ENCODE measurements at regions not wholly inside any gene's neighbourhood (a gene's known extent, or its start where the extent isn't known, plus 50 kb on each side); places are given as distances from the start of the nearest gene placed in this dataset.

DNA sequence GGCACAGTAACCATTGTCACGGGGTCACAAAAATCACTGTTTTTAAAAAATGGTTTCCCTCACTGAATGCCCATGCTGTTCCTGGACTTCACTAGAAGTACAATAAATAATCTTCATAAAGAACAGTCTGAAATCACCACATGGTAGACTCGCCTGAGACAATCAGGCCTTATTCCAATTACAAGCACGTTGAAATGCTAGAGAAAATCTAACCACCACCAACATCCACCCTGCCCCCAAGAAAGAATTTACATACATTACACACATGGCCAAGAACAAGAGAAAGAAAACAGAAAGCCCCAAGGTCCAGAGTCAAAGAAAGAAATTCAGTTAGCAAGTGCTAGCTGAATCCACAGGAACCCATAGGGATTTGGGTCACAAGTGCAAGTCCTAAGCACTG lies 107.0 kb upstream of the ERG start:
- H3K27me3 ChIP-seq (ENCODE audit: control insufficient read depth, insufficient read depth, low read length) = peaks cover 2% of the 10 kb centered on the region
- TF ChIP-seq, protein P1, sequence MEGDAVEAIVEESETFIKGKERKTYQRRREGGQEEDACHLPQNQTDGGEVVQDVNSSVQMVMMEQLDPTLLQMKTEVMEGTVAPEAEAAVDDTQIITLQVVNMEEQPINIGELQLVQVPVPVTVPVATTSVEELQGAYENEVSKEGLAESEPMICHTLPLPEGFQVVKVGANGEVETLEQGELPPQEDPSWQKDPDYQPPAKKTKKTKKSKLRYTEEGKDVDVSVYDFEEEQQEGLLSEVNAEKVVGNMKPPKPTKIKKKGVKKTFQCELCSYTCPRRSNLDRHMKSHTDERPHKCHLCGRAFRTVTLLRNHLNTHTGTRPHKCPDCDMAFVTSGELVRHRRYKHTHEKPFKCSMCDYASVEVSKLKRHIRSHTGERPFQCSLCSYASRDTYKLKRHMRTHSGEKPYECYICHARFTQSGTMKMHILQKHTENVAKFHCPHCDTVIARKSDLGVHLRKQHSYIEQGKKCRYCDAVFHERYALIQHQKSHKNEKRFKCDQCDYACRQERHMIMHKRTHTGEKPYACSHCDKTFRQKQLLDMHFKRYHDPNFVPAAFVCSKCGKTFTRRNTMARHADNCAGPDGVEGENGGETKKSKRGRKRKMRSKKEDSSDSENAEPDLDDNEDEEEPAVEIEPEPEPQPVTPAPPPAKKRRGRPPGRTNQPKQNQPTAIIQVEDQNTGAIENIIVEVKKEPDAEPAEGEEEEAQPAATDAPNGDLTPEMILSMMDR (IDR thresholded peaks at IDR 0.05; ENCODE audit: insufficient read depth, low read length, poor library complexity, severe bottlenecking) = no peak
- no peak for DNase-seq (ENCODE audit: low read depth)
- H3K36me3 ChIP-seq (ENCODE audit: control insufficient read depth, insufficient read depth, low read length) = no peaks in the 10 kb centered on the region
- H3K4me3 ChIP-seq (ENCODE audit: low read depth, low read length) = no peak overlapping the region

DNA sequence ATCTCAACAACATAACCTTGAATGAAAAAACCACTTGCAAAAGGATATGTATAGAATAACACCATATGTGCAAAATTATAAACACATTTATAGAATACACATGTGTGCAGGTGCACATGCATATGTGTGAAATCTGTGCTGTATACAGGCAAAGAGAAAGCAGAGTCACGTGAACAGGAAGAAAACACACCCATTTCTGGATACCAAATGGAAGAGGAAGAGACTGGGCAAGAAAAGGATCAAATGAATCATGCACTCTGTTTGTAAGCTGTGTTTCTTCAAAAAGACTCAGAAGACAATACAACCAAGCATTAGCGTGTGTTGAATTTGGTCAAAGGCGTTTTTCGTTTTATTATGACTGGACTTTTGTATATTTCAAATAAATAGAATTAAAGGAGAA lies 111.3 kb upstream of the ERG start:
- no peak overlapping the region for H3K4me3 ChIP-seq (ENCODE audit: low read depth, low read length)
- H3K27me3 ChIP-seq (ENCODE audit: control insufficient read depth, insufficient read depth, low read length) = peaks cover 9% of the 10 kb centered on the region
- no peaks in the 10 kb centered on the region for H3K36me3 ChIP-seq (ENCODE audit: control insufficient read depth, insufficient read depth, low read length)
- TF ChIP-seq, protein P1 (IDR thresholded peaks at IDR 0.05; ENCODE audit: insufficient read depth, low read length, poor library complexity, severe bottlenecking) = no peak
- no peak for DNase-seq (ENCODE audit: low read depth)

DNA sequence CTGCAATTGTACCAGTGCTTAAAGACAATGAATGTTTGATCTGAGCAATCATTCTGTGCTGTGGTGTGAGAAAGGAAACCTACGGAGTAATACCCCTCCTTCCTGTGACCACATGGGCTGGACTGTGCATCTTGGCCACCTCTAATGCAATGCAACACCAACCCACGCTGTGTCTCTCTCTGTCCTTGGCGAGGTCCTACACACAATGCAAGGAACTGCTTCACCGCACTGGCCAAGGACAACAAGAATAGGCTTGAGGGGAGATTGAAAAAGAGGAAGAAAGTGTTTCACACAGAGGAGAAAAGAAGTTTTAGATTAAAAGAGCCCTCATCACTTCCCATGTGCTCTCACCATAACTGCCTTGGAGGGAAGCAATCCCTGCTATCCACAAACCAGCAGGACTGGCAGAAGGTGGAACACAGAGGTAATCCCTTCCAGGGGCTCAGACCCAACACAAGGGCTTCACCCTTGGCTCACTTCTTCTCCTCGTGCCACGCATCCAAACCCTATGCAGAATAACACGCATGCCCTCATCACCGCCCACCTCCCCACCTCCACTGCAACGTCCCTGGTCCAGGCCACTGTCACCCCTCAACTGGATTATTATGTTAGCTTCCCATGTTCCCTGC lies 112.5 kb upstream of the ERG start:
- no peaks in the 10 kb centered on the region for H3K36me3 ChIP-seq (ENCODE audit: control insufficient read depth, insufficient read depth, low read length)
- H3K4me3 ChIP-seq (ENCODE audit: low read depth, low read length) = no peak overlapping the region
- peaks cover 9% of the 10 kb centered on the region for H3K27me3 ChIP-seq (ENCODE audit: control insufficient read depth, insufficient read depth, low read length)
- TF ChIP-seq, protein P1 (IDR thresholded peaks at IDR 0.05; ENCODE audit: insufficient read depth, low read length, poor library complexity, severe bottlenecking) = no peak
- no peak for DNase-seq (ENCODE audit: low read depth)

DNA sequence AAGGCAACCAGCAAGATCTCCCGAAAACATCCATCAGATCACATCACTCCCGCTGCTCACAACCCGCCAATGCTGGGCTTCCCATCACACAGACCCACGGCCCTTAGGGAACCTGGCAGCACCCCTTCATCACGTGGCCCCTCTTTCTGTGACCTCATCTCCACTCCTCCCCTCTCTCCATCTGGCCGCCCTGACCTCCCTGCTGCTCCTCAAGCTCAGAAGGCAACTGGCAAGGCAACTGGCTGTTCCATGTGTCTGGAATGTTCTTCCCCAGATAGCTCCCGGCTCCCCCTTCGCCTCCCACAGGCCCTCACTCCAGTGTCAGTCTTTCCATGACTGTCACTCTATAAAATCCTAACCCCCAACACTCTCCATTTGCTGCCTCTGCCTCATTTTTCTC lies 113.0 kb upstream of the ERG start:
- no peaks in the 10 kb centered on the region for H3K36me3 ChIP-seq (ENCODE audit: control insufficient read depth, insufficient read depth, low read length)
- peaks cover 9% of the 10 kb centered on the region for H3K27me3 ChIP-seq (ENCODE audit: control insufficient read depth, insufficient read depth, low read length)
- DNase-seq (ENCODE audit: low read depth) = no peak
- TF ChIP-seq, protein P1 (IDR thresholded peaks at IDR 0.05; ENCODE audit: insufficient read depth, low read length, poor library complexity, severe bottlenecking) = no peak
- H3K4me3 ChIP-seq (ENCODE audit: low read depth, low read length) = no peak overlapping the region

DNA sequence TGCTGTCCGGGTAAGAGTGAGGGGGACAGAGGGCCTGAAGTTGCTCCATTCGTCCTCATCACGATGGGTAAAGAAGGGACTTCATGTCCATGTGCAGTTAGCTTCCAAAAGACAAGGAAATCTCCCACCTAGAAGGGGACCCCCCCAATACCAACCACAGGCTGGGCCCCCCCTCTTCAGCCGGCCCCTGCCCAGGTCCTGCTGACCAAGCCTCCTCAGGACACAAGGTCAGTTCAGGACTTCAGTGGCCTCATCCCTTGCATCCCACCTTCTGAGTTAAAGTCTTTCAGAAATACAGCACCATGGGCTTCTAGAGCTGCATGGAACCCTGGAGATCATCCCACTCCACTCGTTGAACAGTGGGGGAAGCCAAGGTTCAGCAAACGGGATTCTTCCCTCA lies 115.4 kb upstream of the ERG start:
- TF ChIP-seq, protein P1 (IDR thresholded peaks at IDR 0.05; ENCODE audit: insufficient read depth, low read length, poor library complexity, severe bottlenecking) = no peak
- Histone ChIP-seq H3K27me3 (ENCODE audit: control insufficient read depth, insufficient read depth, low read length) (peaks cover 13% of the 10 kb centered on the region), H3K4me3 (ENCODE audit: low read depth, low read length) (no peak overlapping the region)

DNA sequence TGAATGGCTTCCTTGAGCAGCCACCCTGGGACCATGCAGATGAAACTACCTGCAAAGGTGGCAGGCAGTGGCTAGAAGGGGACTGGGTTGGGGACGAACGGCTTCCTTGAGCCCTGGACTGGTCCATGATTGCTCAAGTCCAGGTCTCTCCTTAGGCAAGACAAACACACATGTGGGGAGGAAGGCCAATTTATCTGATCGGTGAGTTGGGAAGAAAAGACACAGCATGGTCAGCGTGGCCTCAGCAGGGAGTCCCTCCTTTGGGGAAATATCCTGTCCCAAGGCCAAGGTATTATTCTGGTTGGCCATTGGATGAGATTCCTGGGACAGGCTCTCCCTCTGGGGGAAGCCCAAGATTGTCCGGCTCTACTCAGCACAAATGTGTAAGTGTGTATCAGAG lies 116.3 kb upstream of the ERG start:
- DNase-seq (ENCODE audit: low read depth) = no peak
- Histone ChIP-seq H3K27me3 (ENCODE audit: control insufficient read depth, insufficient read depth, low read length) (peaks cover 13% of the 10 kb centered on the region), H3K36me3 (ENCODE audit: control insufficient read depth, insufficient read depth, low read length) (no peaks in the 10 kb centered on the region), H3K4me3 (ENCODE audit: low read depth, low read length) (no peak overlapping the region)
- TF ChIP-seq, protein P1 (IDR thresholded peaks at IDR 0.05; ENCODE audit: insufficient read depth, low read length, poor library complexity, severe bottlenecking) = no peak

More for the DNA sequence above, 115.4 kb upstream of the ERG start:
- no peak for DNase-seq (ENCODE audit: low read depth)
- no peaks in the 10 kb centered on the region for H3K36me3 ChIP-seq (ENCODE audit: control insufficient read depth, insufficient read depth, low read length)
